Activated CD4-positive, alpha-beta T cell treated with anti-CD3 and anti-CD28 coated beads, Interleukin-2, Interleukin-4, amounts not matched to agents 100 ng/mL and 50 ng/mL, durations not matched to agents 16 hours and 8 hours (primary cell): ENCODE measurements at regions not wholly inside any gene's neighbourhood (a gene's known extent, or its start where the extent isn't known, plus 50 kb on each side); places are given as distances from the start of the nearest gene placed in this dataset.

ENCODE experiments used
- DNase-seq: peaks from one replicate; pipeline ENCODE4 v3.0.0-alpha.2; 2020; ENCODE audit warnings: low spot score

DNA sequence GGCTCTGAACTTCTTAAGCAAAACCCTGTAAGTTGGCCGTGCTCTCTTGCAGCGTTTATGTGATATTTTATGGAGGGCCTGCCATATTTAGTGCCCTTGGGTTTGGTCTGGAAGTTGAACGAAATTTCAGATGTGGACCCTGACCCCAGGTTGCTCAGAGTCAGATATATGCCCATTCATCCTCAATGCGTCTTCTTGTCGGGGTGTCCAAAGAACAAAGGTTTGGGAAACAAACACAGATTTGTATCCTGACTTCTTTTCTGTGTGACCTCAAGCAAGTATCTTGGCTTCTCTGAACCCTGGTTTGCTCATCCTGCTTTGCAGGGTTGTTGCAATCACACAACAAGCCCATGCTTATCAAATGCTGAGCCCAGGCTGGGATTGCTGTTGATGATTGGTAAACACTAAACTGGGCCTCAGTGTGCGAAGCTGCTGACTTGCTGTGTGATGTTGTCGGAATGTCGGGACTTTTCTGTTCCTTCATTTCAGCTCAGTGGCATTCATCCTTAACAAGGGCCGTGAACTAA lies 103.5 kb upstream of the PTPN1 start:
- no peak for DNase-seq

DNA sequence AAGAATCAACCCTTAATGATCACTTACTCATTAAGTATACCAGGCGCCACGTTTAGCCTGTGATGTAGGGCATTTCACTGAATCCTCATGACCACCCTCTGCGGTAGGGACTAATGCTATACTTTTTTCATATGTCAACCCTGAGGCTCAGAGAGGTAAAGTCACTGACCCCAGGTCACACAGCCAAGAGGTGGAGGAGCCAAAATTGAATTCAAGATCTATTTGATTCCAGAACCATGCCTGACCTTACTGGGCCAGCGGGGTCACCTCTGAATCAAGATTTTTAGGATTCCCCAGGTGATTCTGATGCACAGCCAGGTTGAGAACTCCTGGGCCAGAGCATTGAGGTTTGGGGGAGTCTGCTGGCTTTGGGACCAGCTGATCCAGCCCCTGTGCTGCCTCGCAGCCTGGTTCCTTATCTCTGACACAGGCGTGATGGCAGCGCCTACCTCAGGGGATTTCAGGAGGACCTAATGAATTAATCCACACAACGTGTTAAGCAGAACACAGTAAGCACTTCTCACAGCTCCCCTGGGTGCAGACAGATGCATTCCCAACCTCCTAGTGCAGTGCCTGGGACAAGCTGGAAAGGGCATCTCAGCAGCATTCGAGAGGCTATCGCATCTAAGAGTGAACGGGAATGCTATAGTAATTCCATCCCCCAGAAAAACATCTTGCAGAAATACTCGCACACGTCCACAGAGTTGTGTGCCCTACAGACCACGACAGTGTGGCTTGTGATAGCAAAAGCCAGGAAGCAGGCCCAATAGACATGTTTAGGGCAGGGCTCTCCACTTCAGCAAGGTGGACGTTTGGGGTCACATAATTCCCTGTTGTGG lies 101.4 kb upstream of the PTPN1 start:
- DNase-seq: no peak

DNA sequence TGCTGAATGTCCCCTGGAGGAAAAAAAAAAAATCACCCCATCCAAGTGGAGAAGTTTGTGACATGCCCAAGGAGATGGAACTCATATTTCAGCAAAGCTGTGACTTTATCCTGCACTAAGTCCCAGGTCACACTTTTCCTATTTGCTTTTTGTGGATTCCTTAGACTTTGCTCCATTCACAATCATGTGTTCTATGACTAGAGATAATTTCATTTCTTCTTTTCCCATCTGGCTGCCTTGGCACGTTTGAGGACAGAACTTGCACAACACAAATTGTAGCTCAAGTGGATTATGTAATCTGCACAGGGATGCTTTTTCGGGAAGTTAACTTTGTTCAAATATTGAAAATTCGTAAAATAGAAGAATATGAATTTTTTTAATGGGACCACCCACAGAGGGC lies 100.7 kb upstream of the PTPN1 start:
- no peak for DNase-seq

DNA sequence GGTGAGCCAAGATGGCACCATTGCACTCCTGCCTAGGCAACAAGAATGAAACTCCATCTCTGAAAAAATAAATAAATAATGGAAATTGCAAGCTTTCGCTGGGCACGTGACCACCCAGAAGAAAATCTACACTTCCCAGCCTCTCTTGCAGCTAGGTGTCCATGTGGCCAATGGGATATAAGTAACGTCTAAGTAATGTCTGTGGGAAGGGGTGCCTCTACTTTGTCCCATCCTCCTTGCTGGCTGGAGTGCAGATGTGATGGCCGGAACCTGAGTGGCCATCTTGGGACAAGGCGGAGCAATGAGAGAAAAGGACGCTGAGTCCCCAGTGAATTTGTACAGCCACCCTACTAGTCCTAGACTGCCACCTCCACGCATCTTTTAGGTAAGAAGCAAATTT lies 99.8 kb upstream of the PTPN1 start:
- no peak for DNase-seq

DNA sequence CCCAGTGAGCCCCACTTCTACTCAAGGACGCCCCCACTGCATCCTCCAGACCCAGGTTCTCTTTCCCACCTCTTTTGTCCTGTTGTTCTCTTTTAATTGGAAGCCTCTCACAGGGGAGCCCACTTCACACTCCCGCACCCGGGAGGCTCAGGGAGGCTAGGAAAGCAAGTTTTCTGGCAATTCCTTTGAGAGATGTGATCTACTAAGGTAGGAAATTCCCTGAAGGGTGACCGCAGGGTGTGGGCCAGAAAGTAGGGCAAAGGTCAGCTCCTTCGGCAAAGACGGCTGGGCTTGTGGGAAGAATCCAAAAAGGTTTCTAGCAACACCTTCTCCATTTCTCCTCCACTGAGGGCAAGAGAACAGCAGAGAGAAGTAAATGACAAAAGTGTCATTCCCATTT lies 98.1 kb upstream of the PTPN1 start:
- DNase-seq: no peak

DNA sequence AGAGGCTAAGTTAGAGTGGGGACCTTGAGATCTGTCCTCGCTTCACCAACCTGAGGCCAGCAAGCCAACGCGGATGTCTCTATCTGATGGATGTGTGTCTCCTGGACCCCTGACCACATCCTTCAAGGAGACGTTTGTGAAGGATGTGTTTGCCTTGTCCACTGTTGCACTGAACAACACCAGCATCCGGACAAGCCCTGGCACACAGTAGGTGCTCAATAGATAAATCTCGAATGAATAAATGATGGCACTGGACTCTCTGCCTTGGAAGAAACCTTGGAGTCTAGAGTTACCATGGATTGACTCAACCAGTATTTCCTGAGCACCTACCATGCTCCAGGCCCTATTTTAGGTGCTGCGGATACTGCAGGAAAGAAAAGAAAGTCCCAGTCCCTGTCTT lies 97.7 kb upstream of the PTPN1 start:
- no peak for DNase-seq

DNA sequence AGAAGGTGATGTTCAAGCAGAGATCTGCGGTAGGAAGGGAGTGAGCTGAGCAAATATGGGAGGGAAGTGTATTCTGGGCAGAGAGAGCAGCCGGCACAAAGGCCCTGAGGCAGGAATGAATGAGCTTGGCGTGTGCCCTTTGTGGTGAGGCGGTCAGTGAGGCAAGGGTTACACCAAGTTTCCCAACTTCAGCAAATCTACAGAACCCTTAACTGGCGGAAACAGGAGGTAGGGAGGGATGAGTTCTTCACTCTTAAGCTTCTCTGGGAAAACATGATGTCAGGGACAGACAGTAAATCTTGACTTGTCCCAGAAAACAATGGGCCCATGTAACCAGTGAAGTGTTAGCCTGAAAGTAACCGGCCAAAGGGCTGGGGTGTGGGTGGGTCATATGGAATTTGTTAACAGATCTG lies 97.1 kb upstream of the PTPN1 start:
- DNase-seq: no peak

DNA sequence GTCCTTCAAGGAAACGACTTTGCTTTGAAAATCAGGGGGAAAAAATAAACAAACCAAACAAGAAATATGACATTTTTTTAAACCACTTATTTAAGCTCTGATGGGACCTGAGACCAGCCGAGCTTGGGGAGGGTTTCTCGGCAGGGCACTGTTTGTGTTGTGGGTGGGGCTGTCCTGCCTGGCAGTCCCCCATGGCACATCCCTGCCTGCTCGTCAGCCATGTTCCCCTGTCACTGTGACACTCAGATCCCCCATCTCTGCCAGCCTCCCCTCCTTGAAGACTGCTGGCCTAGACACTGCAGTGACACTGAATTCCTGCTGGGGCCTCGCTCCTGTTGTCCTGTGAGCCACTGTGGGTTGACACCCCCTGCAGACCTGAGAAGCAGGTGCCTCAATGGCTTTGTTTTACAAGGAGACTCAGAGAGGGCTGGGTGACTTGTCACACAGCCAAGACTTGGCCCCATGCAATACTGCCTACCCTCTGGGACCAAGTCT lies 95.1 kb upstream of the PTPN1 start:
- no peak for DNase-seq

DNA sequence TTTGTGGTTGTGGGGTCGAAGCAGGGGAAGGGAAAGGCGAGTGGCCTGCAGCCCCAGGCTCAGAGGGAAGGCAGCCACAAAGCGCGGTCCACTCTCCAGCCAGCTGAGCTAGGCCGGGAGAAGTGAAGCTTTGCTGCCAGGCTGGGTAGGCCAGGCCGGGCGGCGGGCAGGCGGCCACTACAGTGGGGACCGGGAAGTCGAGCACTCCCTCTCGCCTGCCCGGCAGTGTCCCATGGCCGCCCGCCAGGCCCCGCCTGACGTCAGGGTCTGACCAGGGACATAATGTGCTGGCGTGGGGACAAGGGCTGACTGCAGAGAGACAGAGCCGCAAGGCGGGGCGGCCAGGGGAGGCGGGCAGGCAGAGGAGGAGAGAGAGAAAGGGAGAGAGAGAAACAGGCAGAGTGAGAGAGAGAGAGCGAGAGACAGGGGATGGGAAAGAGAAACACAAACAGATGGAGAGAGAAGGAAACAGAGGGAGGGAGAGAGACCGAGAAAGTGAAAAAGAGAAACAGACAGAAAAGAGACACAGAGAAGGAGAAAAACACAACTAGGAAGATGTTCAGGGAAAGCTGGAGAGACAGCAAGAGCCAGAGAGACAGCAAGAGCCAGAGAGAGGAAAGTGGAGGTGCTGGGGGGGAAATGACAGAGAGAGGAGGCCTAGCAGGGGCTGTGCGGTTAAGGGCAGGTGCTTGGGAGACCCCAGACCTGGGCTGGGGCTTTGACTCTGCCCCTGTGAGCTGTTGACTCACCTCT lies 94.5 kb upstream of the PTPN1 start:
- no peak for DNase-seq

DNA sequence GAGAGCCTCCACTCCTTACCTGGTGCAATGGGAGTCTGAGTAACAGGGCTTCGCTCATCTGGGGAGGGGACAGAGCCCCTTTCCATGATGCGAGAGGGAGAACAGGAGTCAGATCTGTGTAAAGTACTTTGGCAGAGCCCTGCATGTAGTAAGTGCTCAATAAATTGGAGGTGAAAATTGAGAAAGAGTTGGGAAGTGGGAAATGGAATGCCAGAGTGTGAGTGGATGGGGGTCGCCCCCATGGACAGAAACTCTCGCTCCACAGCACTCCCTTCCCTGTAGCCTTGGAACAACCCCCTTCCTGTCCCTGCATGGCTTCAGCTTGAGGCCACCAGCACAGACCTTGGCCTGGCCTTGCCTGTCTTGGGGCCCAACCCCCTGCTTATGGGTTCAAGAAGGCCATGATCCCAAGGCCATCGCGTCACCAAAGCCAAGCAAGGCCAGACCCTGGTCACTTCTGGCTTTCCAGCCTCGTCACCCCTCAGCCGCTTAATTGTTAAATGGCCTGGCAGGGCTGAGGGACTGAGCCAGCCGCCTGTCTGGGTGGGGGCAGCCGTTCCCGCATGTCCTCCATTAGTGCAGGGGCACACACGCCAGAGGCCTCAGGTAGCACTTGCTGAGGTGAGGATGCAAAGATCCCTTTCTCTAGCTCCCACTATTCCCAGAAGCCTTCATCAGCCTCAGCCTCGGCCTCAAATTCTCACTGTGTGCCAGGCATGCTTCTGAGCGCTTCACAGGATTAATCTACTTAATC lies 93.7 kb upstream of the PTPN1 start:
- no peak for DNase-seq

DNA sequence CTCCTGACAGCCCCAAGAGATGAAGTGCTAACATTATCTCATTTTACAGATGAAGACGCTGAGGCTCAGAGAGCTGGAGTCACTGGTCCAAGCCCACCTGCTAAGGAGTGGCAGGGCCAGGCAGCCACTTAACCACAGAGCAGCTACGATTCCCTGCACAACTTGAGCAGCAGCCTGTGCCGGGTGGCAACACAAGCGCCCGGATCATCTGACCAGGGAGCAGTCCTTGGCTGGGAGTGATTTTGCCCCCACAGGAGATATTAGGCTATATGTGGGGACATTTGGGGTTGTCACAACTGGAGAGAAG lies 93.2 kb upstream of the PTPN1 start:
- DNase-seq: no peak

DNA sequence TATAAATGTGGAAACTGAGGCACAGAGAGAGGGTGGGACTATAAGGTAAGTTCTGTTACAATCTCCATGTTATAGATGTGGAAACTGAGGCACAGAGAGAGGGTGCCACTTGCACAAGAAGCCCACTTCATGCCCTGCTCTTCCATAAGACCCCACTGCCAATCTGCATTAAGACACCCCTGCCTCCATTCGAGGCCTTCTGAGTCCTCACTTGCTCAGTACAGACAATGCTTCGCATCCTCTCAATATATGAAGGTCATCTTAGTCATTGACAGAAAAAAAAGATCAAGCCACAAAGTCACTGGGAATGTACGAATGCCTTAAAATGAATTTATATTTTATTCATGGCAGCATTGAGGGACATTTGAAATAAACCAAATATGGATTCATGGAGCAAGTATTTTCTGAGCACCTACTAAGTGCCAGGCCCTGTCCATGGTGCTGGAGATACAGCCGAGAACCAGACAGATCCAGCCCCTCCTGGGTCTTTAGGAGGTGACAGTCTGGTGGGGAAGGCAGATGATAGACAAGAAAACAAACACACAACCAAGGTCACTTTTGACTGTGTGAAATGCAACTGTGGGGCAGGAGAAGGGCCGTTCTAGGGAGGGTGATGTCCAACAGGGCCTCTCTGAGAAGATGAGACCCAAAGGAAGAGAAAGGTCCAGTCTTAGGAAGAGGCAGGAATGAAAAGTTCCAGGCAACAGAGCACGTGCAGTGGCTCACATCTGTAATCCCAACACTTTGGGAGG lies 92.5 kb upstream of the PTPN1 start:
- no peak for DNase-seq

DNA sequence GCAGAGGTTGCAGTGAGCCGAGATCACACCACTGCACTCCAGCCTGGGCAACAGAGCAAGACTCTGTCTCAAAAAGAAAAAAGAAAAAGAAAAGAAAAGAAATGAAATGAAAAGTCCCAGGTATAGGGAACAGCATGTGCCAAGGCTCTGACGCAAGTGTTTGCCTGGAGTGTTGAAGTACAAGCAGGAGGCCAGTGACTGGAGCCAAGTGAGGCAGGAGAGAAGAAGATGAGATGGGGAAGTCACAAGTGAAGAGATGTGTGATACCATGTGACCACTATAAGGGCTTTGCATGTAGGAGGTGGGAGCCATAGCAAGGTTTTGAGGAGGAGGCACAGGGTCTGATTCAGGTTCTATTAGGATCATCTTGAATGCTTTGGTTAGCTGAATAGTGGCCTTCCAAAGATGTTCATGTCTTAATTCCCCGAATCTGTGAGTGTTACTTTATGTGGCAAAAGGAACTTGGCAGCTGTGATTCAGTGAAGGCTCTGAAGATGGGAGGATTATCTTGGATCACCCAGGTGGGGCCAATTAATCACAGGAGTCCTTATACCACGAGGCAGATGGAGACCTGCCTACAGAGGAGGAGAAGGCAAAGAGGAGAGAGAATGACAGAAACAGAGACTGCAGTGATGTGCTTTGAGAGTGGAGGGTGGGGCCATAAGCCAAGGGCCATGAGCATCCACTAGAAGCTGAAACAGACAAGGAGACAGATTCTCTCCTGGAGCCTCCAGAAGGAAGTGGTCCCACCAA lies 91.1 kb upstream of the PTPN1 start:
- DNase-seq: no peak

DNA sequence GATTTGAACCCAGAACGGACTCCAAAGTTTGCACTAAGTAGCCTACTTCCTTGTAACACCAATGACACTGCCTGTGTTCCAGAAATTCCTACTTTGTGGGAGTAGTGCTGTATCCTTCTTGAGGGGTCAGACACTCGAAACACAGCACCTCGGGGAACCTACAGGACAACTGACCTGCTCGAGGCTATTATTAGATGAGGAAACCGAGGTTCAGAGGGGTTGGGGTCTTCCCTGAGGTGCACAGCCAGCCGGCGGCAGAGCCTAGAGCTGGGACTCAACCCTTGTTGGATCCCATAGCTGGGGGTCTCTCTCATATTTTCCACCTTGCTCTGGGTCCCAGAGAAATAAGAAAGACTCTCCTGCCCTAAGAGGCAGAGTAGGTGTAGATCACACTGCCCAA lies 89.8 kb upstream of the PTPN1 start:
- no peak for DNase-seq

DNA sequence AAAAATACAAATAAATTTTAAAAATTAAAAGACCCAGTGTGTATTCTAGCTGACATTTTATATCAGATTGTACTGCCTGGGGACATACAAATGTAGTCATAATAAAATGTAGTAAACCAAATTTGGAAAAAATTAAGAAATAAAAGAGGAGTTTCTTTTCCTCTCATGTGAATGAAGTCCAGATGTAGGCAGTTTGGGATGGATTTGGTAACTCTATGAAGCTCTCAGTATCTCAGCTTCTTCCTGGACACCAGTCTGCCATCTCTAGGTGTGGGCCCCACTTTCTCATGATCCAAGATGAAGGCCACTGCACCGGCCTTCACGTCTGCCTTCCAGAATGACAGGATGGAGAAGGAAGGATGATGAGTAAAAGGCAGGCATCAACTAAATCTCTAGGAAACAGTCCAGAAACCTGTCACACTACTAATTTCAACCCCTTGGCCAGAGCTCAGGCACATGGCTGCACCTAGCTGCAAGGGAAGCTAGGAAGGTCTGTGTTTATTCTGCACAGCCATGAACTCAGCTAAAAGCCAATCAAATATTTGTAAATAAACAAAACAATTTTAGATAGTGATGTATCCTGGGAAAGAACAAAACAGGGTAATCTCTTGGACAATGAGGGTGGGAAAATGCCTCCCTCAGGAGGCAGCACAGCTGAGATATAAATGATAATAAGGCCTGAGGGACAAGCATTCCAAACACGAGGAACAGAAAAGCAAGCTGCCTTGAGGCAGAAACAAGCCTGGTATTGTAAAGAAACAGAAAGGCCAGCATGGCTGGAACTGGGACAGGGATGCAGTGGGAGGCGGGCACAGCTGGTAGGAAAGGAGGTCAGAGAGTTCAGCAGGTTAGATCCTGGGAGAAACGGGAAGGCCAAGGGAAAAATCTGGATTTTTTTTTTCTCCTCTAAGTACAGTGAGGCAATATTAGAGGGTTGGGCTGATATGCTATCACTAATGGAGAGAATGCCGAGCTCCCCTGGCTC lies 88.5 kb upstream of the PTPN1 start:
- DNase-seq: no peak

DNA sequence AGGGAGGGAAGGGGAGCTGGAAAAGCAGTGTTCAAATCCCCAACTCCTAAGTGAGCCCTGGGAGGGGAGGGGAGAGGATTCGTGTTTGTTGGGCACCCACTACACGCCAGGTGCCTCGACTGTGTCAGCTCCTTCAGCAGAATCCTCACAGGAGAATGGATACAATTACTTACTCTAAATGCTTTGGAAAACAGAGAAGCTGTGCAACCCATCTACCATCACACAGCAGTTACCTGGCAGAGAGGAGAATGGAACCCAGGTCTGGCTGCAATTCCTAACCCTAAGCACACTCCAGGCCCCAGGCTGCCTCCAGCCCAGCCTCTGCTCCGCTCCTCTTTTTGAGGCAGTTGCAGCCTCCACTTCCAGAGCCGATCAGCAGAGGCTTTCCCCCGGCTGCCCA lies 86.4 kb upstream of the PTPN1 start:
- DNase-seq: no peak

DNA sequence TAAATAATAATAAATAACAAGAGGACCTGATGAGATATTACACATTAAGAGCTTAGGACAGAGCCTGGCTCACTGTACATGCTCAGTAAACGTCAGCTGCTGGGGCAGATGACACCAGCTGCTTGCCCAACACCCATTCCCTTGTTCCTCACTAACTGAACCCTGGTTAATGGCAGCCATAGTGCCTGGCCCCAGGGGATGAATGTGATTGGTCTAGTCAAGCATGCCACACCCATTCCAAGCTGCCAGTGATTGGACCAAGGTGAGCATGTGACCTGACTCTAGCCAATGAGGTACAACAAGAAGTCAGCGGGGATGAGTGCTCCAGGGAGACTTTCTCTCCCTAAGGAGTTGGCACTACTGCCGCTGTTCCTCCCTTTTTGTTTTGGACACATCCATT lies 85.1 kb upstream of the PTPN1 start:
- no peak for DNase-seq

DNA sequence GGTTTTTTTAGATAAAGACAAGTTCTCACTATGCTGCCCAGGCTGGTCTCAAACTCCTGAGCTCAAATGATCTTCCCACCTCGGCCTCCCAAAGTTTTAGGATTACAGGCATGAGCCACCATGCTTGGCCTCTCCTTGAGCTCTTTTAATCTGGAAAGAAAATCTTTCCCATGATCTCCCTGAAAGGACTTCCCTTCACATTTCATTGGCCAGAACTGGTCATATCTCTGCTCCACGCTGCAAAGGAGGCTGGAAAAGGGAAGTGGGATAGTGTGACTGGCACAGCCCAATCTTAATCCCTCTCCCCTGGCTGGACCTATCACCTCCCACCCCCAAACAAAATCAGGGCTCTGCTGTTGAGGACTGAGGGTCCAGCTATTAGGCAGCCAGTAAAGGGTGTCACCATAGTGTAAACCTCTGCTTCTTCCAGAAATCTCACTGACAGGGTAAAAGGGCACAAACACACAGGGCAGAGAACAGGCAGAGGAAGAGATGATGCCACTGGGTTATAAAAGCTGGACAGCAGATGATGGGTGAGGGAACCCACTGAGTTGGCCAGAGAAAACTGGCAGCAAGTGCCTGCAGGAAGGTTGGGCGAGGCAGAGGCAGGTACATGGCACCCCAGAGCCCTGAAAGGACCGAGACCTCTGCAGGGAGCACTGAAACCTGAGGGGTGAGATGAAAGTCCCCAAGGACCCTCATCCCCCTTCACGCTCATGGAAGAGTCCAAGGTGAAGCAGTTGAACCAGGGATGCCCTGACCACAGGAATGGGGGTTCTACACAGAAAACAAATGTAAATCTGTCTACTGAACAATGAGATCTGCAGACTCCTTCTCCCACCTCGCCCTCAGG lies 83.1 kb upstream of the PTPN1 start:
- DNase-seq: no peak

DNA sequence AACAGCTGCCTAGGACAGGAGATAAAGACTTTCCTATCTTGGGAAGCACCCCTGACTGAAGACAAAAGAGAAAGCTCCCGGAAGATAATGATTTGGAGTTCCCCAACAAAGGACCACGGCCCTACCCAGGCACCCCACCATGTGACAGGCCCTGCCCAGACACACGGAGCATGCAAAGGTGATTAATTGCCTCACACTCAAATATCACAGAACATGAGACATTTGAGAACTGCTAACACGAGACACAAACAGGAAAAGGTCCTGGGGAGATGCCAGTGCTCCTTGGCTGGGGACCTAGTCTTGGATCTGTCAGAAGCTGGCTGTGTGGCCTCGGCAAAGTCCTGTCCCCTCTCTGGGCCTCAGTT lies 82.5 kb upstream of the PTPN1 start:
- DNase-seq: no peak
